ENCODE measurements at regions not wholly inside any gene's neighbourhood (a gene's known extent, or its start where the extent isn't known, plus 50 kb on each side); places are given as distances from the start of the nearest gene placed in this dataset.

DNA sequence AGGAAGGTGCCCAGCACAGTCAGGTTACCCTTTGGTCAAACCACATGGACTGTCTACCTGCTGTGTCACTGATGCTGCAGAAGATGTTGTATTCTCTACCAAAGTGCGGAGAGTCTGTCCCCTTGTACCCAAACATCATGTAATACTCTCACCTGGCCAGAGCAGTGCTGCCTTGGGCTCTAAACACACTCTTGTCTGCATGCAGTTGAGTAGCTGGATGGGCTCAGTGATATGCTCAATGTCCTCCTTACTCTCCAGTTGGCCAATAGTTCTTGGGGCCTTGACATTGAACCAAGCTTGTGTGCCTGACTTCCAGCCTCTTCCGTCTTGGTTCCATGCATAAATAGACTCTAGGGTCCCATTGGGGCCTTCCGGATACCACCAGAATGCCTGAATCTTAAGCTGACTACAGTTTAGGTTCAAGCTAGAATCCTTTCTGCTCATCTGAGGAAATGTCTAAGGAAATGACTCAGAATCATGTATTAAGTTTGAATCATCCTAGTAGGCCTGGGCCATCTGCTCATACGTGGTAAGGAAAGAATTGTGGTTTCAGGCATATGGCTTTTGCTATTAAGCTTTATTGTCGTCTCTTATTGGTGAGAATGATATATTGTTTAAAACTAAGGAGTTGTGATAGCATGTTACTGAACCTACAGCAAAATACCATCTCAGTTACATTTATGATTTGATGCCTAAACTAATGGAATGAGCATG is 118.0 kb downstream of the OTUD1 start:
- Histone ChIP-seq H3K9me3 (no peaks in the 10 kb centered on the region), H3K27ac (no peak overlapping the region)
- WGBS = 66% methylated on average over 4 of the region's 5 CpGs

DNA sequence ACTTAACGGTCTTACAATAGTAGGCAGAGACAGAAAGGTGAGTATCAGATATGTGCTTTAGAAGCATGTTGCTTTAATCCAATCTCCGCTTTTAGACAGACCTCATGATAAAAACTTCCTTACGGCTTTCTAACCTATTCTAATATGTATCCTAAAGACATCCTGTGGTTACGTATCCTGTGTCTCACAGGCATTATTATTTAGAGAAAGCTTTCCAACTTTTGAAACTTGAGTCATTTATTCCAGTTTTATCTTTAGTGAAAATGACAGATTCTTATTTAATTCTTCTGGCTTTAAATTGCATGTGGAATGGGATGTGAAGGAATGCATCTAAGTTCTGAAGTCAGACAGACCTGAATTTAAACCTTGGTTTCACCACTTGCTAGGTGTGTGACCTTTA is 118.9 kb downstream of the OTUD1 start:
- DNase-seq (ENCODE audit: low spot score in 2 of 2) = no peak
- no peak overlapping the region for H3K4me3 ChIP-seq
- WGBS = 86% methylated on average over 4 of the region's 4 CpGs

More for the DNA sequence above, 118.0 kb downstream of the OTUD1 start:
- Histone ChIP-seq H3K27me3 (no peaks in the 10 kb centered on the region), H3K36me3 (no peaks in the 10 kb centered on the region), H3K4me3 (no peak overlapping the region), H3K4me1 (peaks cover 3% of the 10 kb centered on the region)
- no peak for TF ChIP-seq POLR2A (IDR thresholded peaks at IDR 0.05)
- TF ChIP-seq, protein P1, sequence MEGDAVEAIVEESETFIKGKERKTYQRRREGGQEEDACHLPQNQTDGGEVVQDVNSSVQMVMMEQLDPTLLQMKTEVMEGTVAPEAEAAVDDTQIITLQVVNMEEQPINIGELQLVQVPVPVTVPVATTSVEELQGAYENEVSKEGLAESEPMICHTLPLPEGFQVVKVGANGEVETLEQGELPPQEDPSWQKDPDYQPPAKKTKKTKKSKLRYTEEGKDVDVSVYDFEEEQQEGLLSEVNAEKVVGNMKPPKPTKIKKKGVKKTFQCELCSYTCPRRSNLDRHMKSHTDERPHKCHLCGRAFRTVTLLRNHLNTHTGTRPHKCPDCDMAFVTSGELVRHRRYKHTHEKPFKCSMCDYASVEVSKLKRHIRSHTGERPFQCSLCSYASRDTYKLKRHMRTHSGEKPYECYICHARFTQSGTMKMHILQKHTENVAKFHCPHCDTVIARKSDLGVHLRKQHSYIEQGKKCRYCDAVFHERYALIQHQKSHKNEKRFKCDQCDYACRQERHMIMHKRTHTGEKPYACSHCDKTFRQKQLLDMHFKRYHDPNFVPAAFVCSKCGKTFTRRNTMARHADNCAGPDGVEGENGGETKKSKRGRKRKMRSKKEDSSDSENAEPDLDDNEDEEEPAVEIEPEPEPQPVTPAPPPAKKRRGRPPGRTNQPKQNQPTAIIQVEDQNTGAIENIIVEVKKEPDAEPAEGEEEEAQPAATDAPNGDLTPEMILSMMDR (IDR thresholded peaks at IDR 0.05) = no peak
- no peak for TF ChIP-seq POLR2AphosphoS5 (IDR thresholded peaks at IDR 0.05)
- no peak for TF ChIP-seq EP300 (IDR thresholded peaks at IDR 0.05)
- DNase-seq (ENCODE audit: low spot score in 2 of 2) = no peak

DNA sequence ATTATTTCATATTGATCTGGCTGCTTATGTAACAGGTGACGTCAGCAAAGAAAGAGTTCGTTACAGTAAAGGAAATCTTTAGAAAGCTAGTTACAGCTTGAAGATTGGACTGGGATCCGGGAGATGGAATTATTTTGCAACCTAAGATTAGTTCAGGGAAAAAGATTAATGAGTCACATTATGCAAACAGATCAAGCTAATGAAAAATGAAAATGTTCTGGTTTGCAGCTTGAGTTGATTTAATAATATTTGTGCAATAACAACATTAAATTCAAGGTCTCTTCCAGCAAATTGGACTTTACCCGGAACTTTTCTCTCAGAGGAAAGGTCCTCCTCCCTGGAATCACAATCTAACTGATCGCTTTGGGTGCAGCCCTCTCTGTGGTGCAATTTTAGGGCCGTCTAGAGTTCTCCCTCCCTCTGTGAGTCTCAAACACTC is 119.5 kb downstream of the OTUD1 start:
- no peak for TF ChIP-seq EP300 (IDR thresholded peaks at IDR 0.05)
- TF ChIP-seq, protein P1 (IDR thresholded peaks at IDR 0.05) = no peak
- TF ChIP-seq POLR2AphosphoS5 (IDR thresholded peaks at IDR 0.05) = no peak
- no peak for TF ChIP-seq POLR2A (IDR thresholded peaks at IDR 0.05)
- no peak for DNase-seq (ENCODE audit: low spot score in 2 of 2)
- peaks cover 3% of the 10 kb centered on the region for H3K4me1 ChIP-seq
- H3K36me3 ChIP-seq = no peaks in the 10 kb centered on the region
- no peak overlapping the region for H3K4me3 ChIP-seq
- H3K27me3 ChIP-seq = no peaks in the 10 kb centered on the region
- H3K27ac ChIP-seq = no peak overlapping the region
- H3K9me3 ChIP-seq = no peaks in the 10 kb centered on the region
- WGBS = 53% methylated on average over 6 of the region's 6 CpGs

More for the DNA sequence above, 118.9 kb downstream of the OTUD1 start:
- TF ChIP-seq EP300 (IDR thresholded peaks at IDR 0.05) (no peak), POLR2AphosphoS5 (IDR thresholded peaks at IDR 0.05) (no peak)
- TF ChIP-seq, protein P1 (IDR thresholded peaks at IDR 0.05) = no peak
- Histone ChIP-seq H3K27ac (no peak overlapping the region), H3K36me3 (no peaks in the 10 kb centered on the region), H3K9me3 (no peaks in the 10 kb centered on the region), H3K4me1 (peaks cover 3% of the 10 kb centered on the region), H3K27me3 (no peaks in the 10 kb centered on the region)

DNA sequence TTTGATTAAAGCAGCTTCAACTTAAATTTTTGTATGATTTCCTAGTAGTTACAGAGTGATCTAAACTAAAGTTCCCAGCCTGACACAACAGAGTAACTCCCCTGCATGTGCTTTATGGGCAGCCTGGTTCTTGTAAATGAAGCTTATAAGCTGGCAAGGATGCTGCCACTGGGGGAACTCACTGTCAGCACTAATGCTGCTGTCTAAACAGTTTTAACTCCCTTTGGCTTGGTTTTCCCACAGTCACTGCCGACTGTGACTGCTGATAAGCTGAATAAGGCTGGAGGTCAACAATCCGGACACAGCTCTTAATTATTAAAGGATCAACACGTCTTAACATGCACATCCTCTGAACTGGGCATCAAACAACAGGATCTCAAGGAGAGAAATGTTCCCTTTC is 130.1 kb downstream of the OTUD1 start:
- Histone ChIP-seq H3K4me1 (no peaks in the 10 kb centered on the region), H3K27me3 (no peaks in the 10 kb centered on the region), H3K9me3 (peaks cover 10% of the 10 kb centered on the region), H3K36me3 (no peaks in the 10 kb centered on the region), H3K4me3 (no peak overlapping the region), H3K27ac (no peak overlapping the region)
- TF ChIP-seq EP300 (IDR thresholded peaks at IDR 0.05) (no peak), POLR2AphosphoS5 (IDR thresholded peaks at IDR 0.05) (no peak), POLR2A (IDR thresholded peaks at IDR 0.05) (no peak)
- TF ChIP-seq, protein P1 (IDR thresholded peaks at IDR 0.05) = no peak
- DNase-seq (ENCODE audit: low spot score in 2 of 2) = no peak
- WGBS = 43% methylated on average over 3 of the region's 3 CpGs

DNA sequence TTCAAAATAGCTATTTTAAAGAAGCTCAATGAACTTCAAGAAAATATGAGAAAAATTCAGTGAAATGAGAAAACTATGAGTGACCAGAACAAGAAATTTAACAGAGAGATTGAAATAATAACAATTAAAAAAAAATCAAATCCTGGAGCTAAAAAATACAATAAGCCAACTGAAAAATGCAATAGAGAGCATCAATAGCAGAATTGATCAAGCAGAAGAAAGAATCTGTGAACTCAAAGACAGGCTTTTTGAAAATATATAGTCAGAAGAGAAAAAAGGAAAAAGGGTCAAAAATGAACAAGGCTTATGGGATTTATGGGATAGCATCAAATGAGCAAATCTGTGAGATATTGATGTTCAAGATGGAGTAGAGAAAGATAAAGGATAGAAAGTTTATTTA is 133.0 kb downstream of the OTUD1 start:
- Histone ChIP-seq H3K36me3 (no peaks in the 10 kb centered on the region), H3K9me3 (peaks cover 10% of the 10 kb centered on the region), H3K27me3 (no peaks in the 10 kb centered on the region), H3K27ac (no peak overlapping the region), H3K4me1 (no peaks in the 10 kb centered on the region), H3K4me3 (no peak overlapping the region)
- TF ChIP-seq EP300 (IDR thresholded peaks at IDR 0.05) = no peak
- TF ChIP-seq, protein P1 (IDR thresholded peaks at IDR 0.05) = no peak
- no peak for TF ChIP-seq POLR2AphosphoS5 (IDR thresholded peaks at IDR 0.05)
- TF ChIP-seq POLR2A (IDR thresholded peaks at IDR 0.05) = no peak
- no peak for DNase-seq (ENCODE audit: low spot score in 2 of 2)
